NT2/D1 (cell line): ENCODE measurements at regions not wholly inside any gene's neighbourhood (a gene's known extent, or its start where the extent isn't known, plus 50 kb on each side); places are given as distances from the start of the nearest gene placed in this dataset.

Experiments used
- SUZ12 ChIP-seq: IDR thresholded peaks from 2 replicates; pipeline ENCODE4 v1.6.1; 2011; ENCODE audit not compliant: insufficient read length, insufficient read depth; ENCODE audit errors: extremely low read depth
- YY1 ChIP-seq: IDR thresholded peaks from 2 replicates; pipeline ENCODE4 v1.6.1; 2011; ENCODE audit not compliant: insufficient read length, insufficient read depth
- ZNF274 ChIP-seq: IDR thresholded peaks from 2 replicates; pipeline ENCODE4 v1.6.1; 2011; ENCODE audit warnings: mild to moderate bottlenecking, low read depth, low read length

DNA sequence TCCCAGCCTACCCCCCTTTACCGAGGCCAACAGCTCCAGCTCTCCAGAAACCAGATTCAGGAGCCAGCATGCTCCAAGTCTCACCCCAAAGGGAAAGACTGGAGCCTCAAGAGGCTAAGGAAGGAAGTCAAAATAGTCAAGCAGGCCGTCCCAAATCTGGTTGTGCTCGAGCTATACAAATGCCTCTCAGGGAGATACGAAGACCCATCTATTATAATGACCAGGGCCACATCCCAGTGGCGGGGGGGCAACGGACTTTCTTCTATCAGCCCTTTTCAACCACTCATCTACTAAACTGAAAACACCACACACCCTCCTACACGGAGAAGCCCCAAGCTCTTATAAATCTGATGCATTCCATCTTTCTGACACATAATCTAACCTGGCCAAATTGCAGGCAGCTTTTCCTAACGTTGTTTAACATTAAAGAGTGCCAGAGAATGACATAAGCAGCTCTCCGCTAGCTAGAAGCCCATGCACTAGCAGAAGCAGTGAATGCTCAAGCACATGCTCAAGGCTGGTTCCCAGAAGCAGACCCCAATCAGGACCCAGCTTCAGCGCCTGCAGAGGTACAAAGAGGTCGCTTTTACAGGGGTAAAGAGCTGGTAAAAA is 104.6 kb upstream of the ZNF98 start:
- TF ChIP-seq ZNF274 = no peak
- no peak for TF ChIP-seq YY1
- TF ChIP-seq SUZ12 = no peak
